ENCODE measurements at regions not wholly inside any gene's neighbourhood (a gene's known extent, or its start where the extent isn't known, plus 50 kb on each side); places are given as distances from the start of the nearest gene placed in this dataset.

GRCh38 chr22:48805516-48805915, 1022.2 kb downstream of the BRD1 start:
- no peak for DNase-seq (ENCODE audit: low read depth)
- no peak for TF ChIP-seq CTCF (IDR thresholded peaks at IDR 0.05; ENCODE audit: low read depth, low read length, missing control alignments)
- H3K4me3 ChIP-seq (ENCODE audit: low read depth, low read length): no peak overlapping the region
- in situ Hi-C loops (cut with HindIII; ENCODE audit: low sequenced_read_pairs): no loop called here

GRCh38 chr22:48804811-48805301, 1022.8 kb downstream of the BRD1 start:
- no peak overlapping the region for H3K4me3 ChIP-seq (ENCODE audit: low read depth, low read length)
- DNase-seq (ENCODE audit: low read depth): no peak
- no peak for TF ChIP-seq CTCF (IDR thresholded peaks at IDR 0.05; ENCODE audit: low read depth, low read length, missing control alignments)
- in situ Hi-C loops (cut with HindIII; ENCODE audit: low sequenced_read_pairs): no loop called here

- no peak for TF ChIP-seq CTCF (IDR thresholded peaks at IDR 0.05; ENCODE audit: low read depth, low read length, missing control alignments)
- no peak overlapping the region for H3K4me3 ChIP-seq (ENCODE audit: low read depth, low read length)
- in situ Hi-C loops (cut with HindIII; ENCODE audit: low sequenced_read_pairs): no loop called here
- no peak for DNase-seq (ENCODE audit: low read depth)
Measured at GRCh38 chr22:48803948-48804810, 1023.5 kb downstream of the BRD1 start.

GRCh38 chr22:48803171-48803947, 1024.3 kb downstream of the BRD1 start:
- no peak for DNase-seq (ENCODE audit: low read depth)
- no peak for TF ChIP-seq CTCF (IDR thresholded peaks at IDR 0.05; ENCODE audit: low read depth, low read length, missing control alignments)
- no peak overlapping the region for H3K4me3 ChIP-seq (ENCODE audit: low read depth, low read length)
- in situ Hi-C loops (cut with HindIII; ENCODE audit: low sequenced_read_pairs): no loop called here

GRCh38 chr22:48802576-48802975, 1025.1 kb downstream of the BRD1 start:
- no peak overlapping the region for H3K4me3 ChIP-seq (ENCODE audit: low read depth, low read length)
- in situ Hi-C loops (cut with HindIII; ENCODE audit: low sequenced_read_pairs): no loop called here
- DNase-seq (ENCODE audit: low read depth): no peak
- TF ChIP-seq CTCF (IDR thresholded peaks at IDR 0.05; ENCODE audit: low read depth, low read length, missing control alignments): no peak

GRCh38 chr22:48800886-48801607, 1026.6 kb downstream of the BRD1 start:
- no peak for TF ChIP-seq CTCF (IDR thresholded peaks at IDR 0.05; ENCODE audit: low read depth, low read length, missing control alignments)
- DNase-seq (ENCODE audit: low read depth): no peak
- in situ Hi-C loops (cut with HindIII; ENCODE audit: low sequenced_read_pairs): no loop called here
- H3K4me3 ChIP-seq (ENCODE audit: low read depth, low read length): no peak overlapping the region
